Erythroblast (primary cell): ENCODE measurements at regions not wholly inside any gene's neighbourhood (a gene's known extent, or its start where the extent isn't known, plus 50 kb on each side); places are given as distances from the start of the nearest gene placed in this dataset.

Source experiments
- GATA1 ChIP-seq: IDR thresholded peaks from 2 replicates; pipeline ENCODE4 v1.6.1; 2011; ENCODE audit warnings: low read depth, mild to moderate bottlenecking, control low read depth, low read length, moderate library complexity
- POLR2A ChIP-seq: IDR thresholded peaks from 2 replicates; pipeline ENCODE4 v1.6.1; 2011; ENCODE audit warnings: mild to moderate bottlenecking, low read length

GRCh38 chr13:47837104-47837880 is 163.8 kb downstream of the SUCLA2 start:
- TF ChIP-seq GATA1 (no peak), POLR2A (no peak)
